K562 (cell line): ENCODE measurements at regions not wholly inside any gene's neighbourhood (a gene's known extent, or its start where the extent isn't known, plus 50 kb on each side); places are given as distances from the start of the nearest gene placed in this dataset.

Source experiments
- ATAC-seq: fragments of 200-7000 bp; cut with Tn5 transposase; 3 replicates; pipeline ENCODE4 v1.9.1; 2020; ENCODE audit warnings: moderate library complexity
- BruUV-seq: library from RNA; stranded (reverse); fragments of 400-500 nt; replicated peaks from 2 replicates; lab custom pipeline; 2021; lab: Mats Ljungman, UMichigan
- CTCF ChIA-PET: fragments of 300-600 bp; formaldehyde crosslinking; extraction: SDS; loops from one replicate; lab custom pipeline; 2021; ENCODE audit warnings: low intra/inter-chr PET ratio; lab: Yijun Ruan, JAX
- POLR2A ChIA-PET: fragments of 300-600, 350-650 bp; sonication (Branson Sonifier 250); formaldehyde crosslinking; extraction: SDS; loops from one replicate; lab custom pipeline; 2021; ENCODE audit warnings: antibody characterized with exemption, inconsistent platforms; lab: Yijun Ruan, JAX
- DNase-seq, 4 experiments: peaks; one replicate each; pipeline versions ENCODE4 v3.0.0 to v3.0.0-alpha.2; 2011 to 2018; ENCODE audit warnings: low spot score in 3 of 4, mixed read lengths in 3 of 4; ENCODE audit errors: extremely low read depth in 1 of 4
- FAIRE-seq: peaks from 2 replicates; lab custom pipeline; 2011; peaks lifted over from hg19 to GRCh38; lab: Jason Lieb, UNC
- H2AFZ ChIP-seq: 2 replicates; pipeline ENCODE4 v1.6.0; 2011; ENCODE audit warnings: low read depth, low read length, control low read depth, inconsistent platforms
- H3K27ac ChIP-seq: fragments of 200-600 bp; 3 replicates; pipeline ENCODE4 v1.8.0; 2011; ENCODE audit warnings: low read depth, mild to moderate bottlenecking, control low read depth, inconsistent platforms, low read length, moderate library complexity, mixed read lengths; ENCODE audit errors: extremely low read depth
- H3K27me3 ChIP-seq, 2 experiments: fragments of 300-600 bp in 1 of 2; 2 replicates in 1 of 2; 3 replicates in 1 of 2; pipeline versions ENCODE4 v1.6.0 to v1.8.0; 2011; ENCODE audit warnings: inconsistent platforms in 2 of 2, low read length in 2 of 2, mild to moderate bottlenecking in 1 of 2, mixed read lengths in 1 of 2, moderate library complexity in 1 of 2; ENCODE audit not compliant: control insufficient read depth in 2 of 2, insufficient read depth in 2 of 2
- H3K36me3 ChIP-seq: fragments of 300-600 bp; 3 replicates; pipeline ENCODE4 v1.8.0; 2011; ENCODE audit warnings: mild to moderate bottlenecking, low read length, inconsistent platforms; ENCODE audit not compliant: control insufficient read depth, insufficient read depth
- H3K4me1 ChIP-seq, 2 experiments: fragments of 200-600 bp in 1 of 2; replicated peaks in 1 of 2; 2 replicates in 1 of 2; 3 replicates in 1 of 2; pipeline versions ENCODE4 v1.5.1 to v1.8.0; 2011; ENCODE audit warnings: inconsistent platforms in 2 of 2, low read length in 2 of 2, mild to moderate bottlenecking in 1 of 2, mixed read lengths in 1 of 2, moderate library complexity in 1 of 2; ENCODE audit not compliant: control insufficient read depth in 2 of 2, insufficient read depth in 2 of 2
- H3K4me2 ChIP-seq: 2 replicates; pipeline ENCODE4 v1.6.1; 2011; ENCODE audit warnings: low read length, control low read depth, inconsistent platforms, mixed read lengths; ENCODE audit not compliant: insufficient read depth
- H3K4me3 ChIP-seq: fragments of 200-600 bp; sonication (generic), shearing (Covaris generic); 2 replicates; pipeline ENCODE4 v1.5.1; 2016; ENCODE audit warnings: control low read depth, inconsistent platforms
- H3K79me2 ChIP-seq: fragments of 200-600 bp; 3 replicates; pipeline ENCODE4 v1.8.0; 2011; ENCODE audit warnings: low read length, inconsistent platforms; ENCODE audit not compliant: control insufficient read depth, insufficient read depth
- H3K9ac ChIP-seq, 2 experiments: 2 replicates each; pipeline versions ENCODE4 v1.6.0 to v1.6.1; 2011; ENCODE audit warnings: low read depth in 2 of 2, low read length in 2 of 2, control low read depth in 1 of 2, inconsistent platforms in 1 of 2, mild to moderate bottlenecking in 1 of 2, mixed read lengths in 1 of 2; ENCODE audit not compliant: insufficient read depth in 1 of 2
- H3K9me1 ChIP-seq: one replicate; pipeline ENCODE4 v1.6.0; 2011; ENCODE audit warnings: inconsistent platforms, mild to moderate bottlenecking, low read length, moderate library complexity; ENCODE audit not compliant: control insufficient read depth, insufficient read depth
- H3K9me3 ChIP-seq: replicated peaks from 2 replicates; pipeline ENCODE4 v1.5.1; 2011; ENCODE audit warnings: low read depth, low read length, inconsistent platforms; ENCODE audit not compliant: control insufficient read depth, insufficient read depth
- H4K20me1 ChIP-seq: replicated peaks from 2 replicates; pipeline ENCODE4 v1.6.1; 2011; ENCODE audit warnings: low read length, inconsistent platforms, mixed read lengths; ENCODE audit not compliant: control insufficient read depth, insufficient read depth
- CBFB ChIP-seq: sonication (generic); formaldehyde crosslinking; IDR thresholded peaks from 2 replicates; pipeline ENCODE4 v1.4.0; 2020; ENCODE audit warnings: mild to moderate bottlenecking, missing genetic modification reagents
- CBX5 ChIP-seq: IDR thresholded peaks from 2 replicates; pipeline ENCODE4 v1.6.1; 2014; ENCODE audit warnings: low read depth, borderline replicate concordance
- FOXM1 ChIP-seq, 2 experiments: fragments of 450-650 bp in 1 of 2; sonication (generic) in 1 of 2; formaldehyde crosslinking in 1 of 2; IDR thresholded peaks; 2 replicates each; pipeline versions ENCODE4 v1.6.1 to v1.9.0; 2017 to 2022; ENCODE audit warnings: low read depth in 2 of 2, mild to moderate bottlenecking in 2 of 2, missing genetic modification reagents in 1 of 2, moderate library complexity in 1 of 2
- IRF2 ChIP-seq: sonication (generic); formaldehyde crosslinking; IDR thresholded peaks from 2 replicates; pipeline ENCODE4 v1.8.1; 2022; ENCODE audit warnings: mild to moderate bottlenecking, missing genetic modification reagents
- LCOR ChIP-seq: sonication (generic); formaldehyde crosslinking; IDR thresholded peaks from 2 replicates; pipeline ENCODE4 v1.8.0; 2022; ENCODE audit warnings: mild to moderate bottlenecking, missing genetic modification reagents
- MTA1 ChIP-seq: fragments of 450-650 bp; IDR thresholded peaks from 2 replicates; pipeline ENCODE4 v1.6.1; 2017; ENCODE audit warnings: borderline replicate concordance
- MYC ChIP-seq, 2 experiments: fragments of 250-450 bp in 1 of 2; sonication (Bioruptor Pico) in 1 of 2; IDR thresholded peaks; 2 replicates each; pipeline versions ENCODE4 v1.5.1 to v1.6.1; 2012 to 2021; ENCODE audit warnings: low read depth in 2 of 2, borderline replicate concordance in 1 of 2, improper control_type of control experiment in 1 of 2, low read length in 1 of 2, mild to moderate bottlenecking in 1 of 2, moderate library complexity in 1 of 2
- PHF8 ChIP-seq: fragments of 200-600 bp; sonication (generic); IDR thresholded peaks from 2 replicates; pipeline ENCODE4 v1.6.1; 2012; ENCODE audit warnings: mixed run types, mild to moderate bottlenecking, inconsistent platforms, low read length, moderate library complexity, borderline replicate concordance
- PRDM10 ChIP-seq: fragments of 450-650 bp; IDR thresholded peaks from 2 replicates; pipeline ENCODE4 v1.6.1; 2018; ENCODE audit not compliant: partially characterized antibody
- PRMT5 ChIP-seq: sonication (generic); formaldehyde crosslinking; IDR thresholded peaks from 2 replicates; pipeline ENCODE4 v1.5.0; 2020; ENCODE audit warnings: missing genetic modification reagents
- PYGO2 ChIP-seq: fragments of 450-650 bp; IDR thresholded peaks from 2 replicates; pipeline ENCODE4 v1.6.1; 2016; ENCODE audit warnings: mild to moderate bottlenecking, missing genetic modification characterization, moderate library complexity, missing compliant biosample characterization
- SREBF2 ChIP-seq: sonication (generic); formaldehyde crosslinking; IDR thresholded peaks from 2 replicates; pipeline ENCODE4 v1.4.0; 2020; ENCODE audit warnings: mild to moderate bottlenecking, missing genetic modification reagents
- ZBTB5 ChIP-seq: fragments of 450-650 bp; IDR thresholded peaks from 2 replicates; pipeline ENCODE4 v1.6.1; 2017; ENCODE audit warnings: antibody characterized with exemption
- ZNF121 ChIP-seq: sonication (generic); formaldehyde crosslinking; conservative IDR thresholded peaks from 2 replicates; pipeline ENCODE4 v1.8.0; 2022; ENCODE audit warnings: missing genetic modification reagents
- ZNF354B ChIP-seq: fragments of 250-450 bp; sonication (Bioruptor Pico); IDR thresholded peaks from 2 replicates; pipeline ENCODE4 v1.4.0; 2020
- ZNF740 ChIP-seq, 3 experiments: fragments of 200-800 bp in 1 of 3; sonication (Bioruptor generic) in 1 of 3; sonication (generic) in 1 of 3; formaldehyde crosslinking in 1 of 3; IDR thresholded peaks; 2 replicates each; pipeline versions ENCODE4 v1.6.1 to v1.8.0; 2016 to 2022; ENCODE audit warnings: mild to moderate bottlenecking in 2 of 3, missing compliant biosample characterization in 2 of 3, missing genetic modification characterization in 2 of 3, missing genetic modification reagents in 1 of 3
- WGBS: fragments of 100-300 bp; shearing (Covaris generic); methylation state at CpG from one replicate; pipeline ENCODE4 v1.1.6; 2016; ENCODE audit warnings: low coverage, mixed read lengths; ENCODE audit not compliant: insufficient coverage; ENCODE audit errors: missing lambda C conversion rate; 5-methylcytosine and 5-hydroxymethylcytosine counted together
- in situ Hi-C: fragments of 300-500 bp; cut with MboI; formaldehyde crosslinking; loops from 4 replicates; pipeline ENCODE4 v1.15.0; 2018; ENCODE audit warnings: inconsistent platforms, mixed read lengths
- intact Hi-C: fragments of 100-400 bp; cut with micrococcal nuclease; formaldehyde crosslinking; loops from 2 replicates; pipeline ENCODE4 v1.14.2; 2022

- no TSS peak for BruUV-seq
- no peak for TF ChIP-seq FOXM1 (IDR thresholded peaks at IDR 0.05; ENCODE audit: low read depth)
- TF ChIP-seq FOXM1 (CRISPR knock-in tag; IDR thresholded peaks at IDR 0.05; ENCODE audit: low read depth): no peak
- no peak for TF ChIP-seq ZNF121
- no peak for TF ChIP-seq SREBF2
- no peak for TF ChIP-seq PYGO2 (tag)
- no peak for TF ChIP-seq IRF2 (CRISPR knock-in tag)
- no peak for TF ChIP-seq LCOR
- TF ChIP-seq ZNF740 (CRISPR knock-in tag; IDR thresholded peaks at IDR 0.05): no peak
- no peak for TF ChIP-seq ZNF740 (tag; IDR thresholded peaks at IDR 0.05)
- TF ChIP-seq PRMT5 (CRISPR knock-in tag): no peak
- no peak for TF ChIP-seq ZBTB5
- TF ChIP-seq CBX5: no peak
- TF ChIP-seq ZNF354B (CRISPR knock-in tag): no peak
- no peak for TF ChIP-seq PRDM10
- no peak for TF ChIP-seq MTA1
- no peak for TF ChIP-seq PHF8
- no peak for TF ChIP-seq CBFB (CRISPR knock-in tag)
- TF ChIP-seq MYC (IDR thresholded peaks at IDR 0.05; ENCODE audit: low read depth, low read length): no peak
- no peak for TF ChIP-seq MYC (CRISPR knock-in tag; IDR thresholded peaks at IDR 0.05; ENCODE audit: borderline replicate concordance, low read depth)
Measured at GRCh38 chr2:64793701-64794100, 140.0 kb upstream of the SERTAD2 start.

More at GRCh38 chr2:64793701-64794100, 140.0 kb upstream of the SERTAD2 start:
- Histone ChIP-seq H2AFZ (no peak overlapping the region), H3K36me3 (no peaks in the 10 kb centered on the region), H3K27me3 (peaks cover 0 to 11% of the 10 kb centered on the region in 2 experiments; a peak in 4 of 5 replicates), H3K4me1 (peaks cover 6 to 8% of the 10 kb centered on the region in 2 experiments; a peak in 2 of 5 replicates), H3K4me2 (no peak overlapping the region), H3K9ac (no peak overlapping the region), H3K9me1 (no peaks in the 10 kb centered on the region), H3K27ac (no peak overlapping the region), H3K79me2 (no peaks in the 10 kb centered on the region), H4K20me1 (no peaks in the 10 kb centered on the region), H3K4me3 (no peak overlapping the region), H3K9me3 (no peaks in the 10 kb centered on the region)
- no peak for ATAC-seq
- in situ Hi-C loops (no loop called here), intact Hi-C loops (no loop called here)
- no peak for FAIRE-seq
- CTCF ChIA-PET: no interaction called here
- DNase-seq: no peak
- WGBS: 25% methylated on average over 1 of the region's 1 CpG
- POLR2A ChIA-PET: interaction anchor here (0.6 to 1.1 kb wide), 4 partner anchors 12 to 364 kb away, joined by 3 to 4 read pairs (median 4); no protein-coding TSS in a partner anchor
